ENCODE measurements at regions not wholly inside any gene's neighbourhood (a gene's known extent, or its start where the extent isn't known, plus 50 kb on each side); places are given as distances from the start of the nearest gene placed in this dataset.

DNA sequence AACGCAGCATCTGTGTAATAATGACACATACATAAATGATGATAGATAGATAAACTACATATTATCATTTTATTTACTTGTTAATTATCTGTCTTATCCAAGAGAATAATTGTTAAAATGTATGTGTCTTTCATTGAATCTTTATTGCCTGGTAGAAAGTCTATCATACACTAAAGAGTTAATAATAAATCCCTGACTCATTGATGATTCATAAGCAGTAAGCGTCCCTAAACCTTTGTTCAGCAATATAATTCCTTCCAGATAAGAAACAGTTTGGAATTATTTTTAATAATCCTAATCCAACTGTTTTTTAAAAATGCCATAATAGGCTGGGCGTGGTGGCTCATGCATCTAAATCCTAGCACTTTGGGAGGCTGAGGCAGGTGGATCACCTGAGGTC lies 655.6 kb upstream of the CNTN5 start:
- TF ChIP-seq, protein P1, sequence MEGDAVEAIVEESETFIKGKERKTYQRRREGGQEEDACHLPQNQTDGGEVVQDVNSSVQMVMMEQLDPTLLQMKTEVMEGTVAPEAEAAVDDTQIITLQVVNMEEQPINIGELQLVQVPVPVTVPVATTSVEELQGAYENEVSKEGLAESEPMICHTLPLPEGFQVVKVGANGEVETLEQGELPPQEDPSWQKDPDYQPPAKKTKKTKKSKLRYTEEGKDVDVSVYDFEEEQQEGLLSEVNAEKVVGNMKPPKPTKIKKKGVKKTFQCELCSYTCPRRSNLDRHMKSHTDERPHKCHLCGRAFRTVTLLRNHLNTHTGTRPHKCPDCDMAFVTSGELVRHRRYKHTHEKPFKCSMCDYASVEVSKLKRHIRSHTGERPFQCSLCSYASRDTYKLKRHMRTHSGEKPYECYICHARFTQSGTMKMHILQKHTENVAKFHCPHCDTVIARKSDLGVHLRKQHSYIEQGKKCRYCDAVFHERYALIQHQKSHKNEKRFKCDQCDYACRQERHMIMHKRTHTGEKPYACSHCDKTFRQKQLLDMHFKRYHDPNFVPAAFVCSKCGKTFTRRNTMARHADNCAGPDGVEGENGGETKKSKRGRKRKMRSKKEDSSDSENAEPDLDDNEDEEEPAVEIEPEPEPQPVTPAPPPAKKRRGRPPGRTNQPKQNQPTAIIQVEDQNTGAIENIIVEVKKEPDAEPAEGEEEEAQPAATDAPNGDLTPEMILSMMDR (conservative IDR thresholded peaks at IDR 0.05; ENCODE audit: low read depth, low read length) = no peak
- TF ChIP-seq EZH2 (IDR thresholded peaks at IDR 0.05; ENCODE audit: low read length, unreplicated experiment) (no peak), EZH2phosphoT487 (IDR thresholded peaks at IDR 0.05; ENCODE audit: borderline replicate concordance, low read length) (no peak)
